H54 (cell line): ENCODE measurements at regions not wholly inside any gene's neighbourhood (a gene's known extent, or its start where the extent isn't known, plus 50 kb on each side); places are given as distances from the start of the nearest gene placed in this dataset.

Experiments used
- DNase-seq: peaks from one replicate; pipeline ENCODE4 v3.0.0; 2011; ENCODE audit warnings: low spot score, mixed read lengths; ENCODE audit not compliant: insufficient read length
- FAIRE-seq: peaks from 3 replicates; lab custom pipeline; 2011; peaks lifted over from hg19 to GRCh38; lab: Jason Lieb, UNC
- POLR2A ChIP-seq: IDR thresholded peaks from 2 replicates; pipeline ENCODE4 v1.6.1; 2011; ENCODE audit warnings: low read depth, mild to moderate bottlenecking, low read length

- FAIRE-seq, result no peak
- TF ChIP-seq POLR2A, result no peak
- DNase-seq, result no peak
These were observed 283.1 kb downstream of the PREX1 start for GRCh38 chr20:48544402-48545339.

GRCh38 chr20:48541581-48542071 is 286.2 kb downstream of the PREX1 start:
- DNase-seq (no peak), FAIRE-seq (no peak)
- no peak for TF ChIP-seq POLR2A

GRCh38 chr20:48538856-48539255 is 288.9 kb downstream of the PREX1 start:
- no peak for TF ChIP-seq POLR2A
- FAIRE-seq, result no peak
- DNase-seq, result no peak

- DNase-seq (peak; percentile 71), FAIRE-seq (no peak)
- no peak for TF ChIP-seq POLR2A
These were observed 289.6 kb downstream of the PREX1 start for GRCh38 chr20:48538058-48538825.

GRCh38 chr20:48536206-48536605 is 291.6 kb downstream of the PREX1 start:
- no peak for DNase-seq
- TF ChIP-seq POLR2A, result no peak
- no peak for FAIRE-seq

- FAIRE-seq (no peak), DNase-seq (no peak)
- no peak for TF ChIP-seq POLR2A
These were observed 292.2 kb downstream of the PREX1 start for GRCh38 chr20:48535556-48535955.

- DNase-seq, result no peak
- no peak for TF ChIP-seq POLR2A
- no peak for FAIRE-seq
These were observed 295.8 kb downstream of the PREX1 start for GRCh38 chr20:48532028-48532427.

GRCh38 chr20:48531505-48531904 is 296.3 kb downstream of the PREX1 start:
- no peak for FAIRE-seq
- DNase-seq, result no peak
- no peak for TF ChIP-seq POLR2A

- TF ChIP-seq POLR2A, result no peak
- FAIRE-seq, result no peak
- peak; percentile 24 for DNase-seq
These were observed 296.8 kb downstream of the PREX1 start for GRCh38 chr20:48530957-48531356.

- TF ChIP-seq POLR2A, result no peak
- DNase-seq, result no peak
- no peak for FAIRE-seq
These were observed 299.5 kb downstream of the PREX1 start for GRCh38 chr20:48528346-48528745.

- no peak for FAIRE-seq
- DNase-seq, result no peak
- TF ChIP-seq POLR2A, result no peak
These were observed 300.0 kb downstream of the PREX1 start for GRCh38 chr20:48527771-48528170.

- FAIRE-seq (no peak), DNase-seq (no peak)
- TF ChIP-seq POLR2A, result no peak
These were observed 300.9 kb downstream of the PREX1 start for GRCh38 chr20:48526936-48527335.

- DNase-seq (no peak), FAIRE-seq (no peak)
- no peak for TF ChIP-seq POLR2A
These were observed 302.4 kb downstream of the PREX1 start for GRCh38 chr20:48525400-48525799.

GRCh38 chr20:48524582-48524981 is 303.2 kb downstream of the PREX1 start:
- no peak for TF ChIP-seq POLR2A
- FAIRE-seq, result no peak
- DNase-seq, result no peak
